PFSK-1 (cell line): ENCODE measurements at regions not wholly inside any gene's neighbourhood (a gene's known extent, or its start where the extent isn't known, plus 50 kb on each side); places are given as distances from the start of the nearest gene placed in this dataset.

Experiments used
- FOXP2 ChIP-seq: optimal IDR thresholded peaks from 2 replicates; pipeline ENCODE3; 2011; ENCODE audit warnings: borderline replicate concordance, control low read depth, inconsistent platforms; ENCODE audit not compliant: insufficient read depth; ENCODE audit errors: extremely low read length, extremely low read depth
- POLR2AphosphoS5 ChIP-seq: IDR thresholded peaks from 2 replicates; pipeline ENCODE4 v1.6.1; 2012; ENCODE audit warnings: low read depth, mild to moderate bottlenecking, control low read depth, low read length, moderate library complexity
- SIN3A ChIP-seq: IDR thresholded peaks from 2 replicates; pipeline ENCODE4 v1.6.1; 2012; ENCODE audit warnings: mild to moderate bottlenecking, low read length, moderate library complexity, borderline replicate concordance; ENCODE audit not compliant: insufficient read depth
- TAF1 ChIP-seq: IDR thresholded peaks from 2 replicates; pipeline ENCODE4 v1.6.1; 2012; ENCODE audit warnings: low read length, control low read depth, borderline replicate concordance; ENCODE audit not compliant: insufficient read depth
- TF ChIP-seq, protein P1 (sequence below), 2 experiments: IDR thresholded peaks; 2 replicates each; pipeline versions ENCODE4 v1.6.1 to v1.8.0; 2011 to 2012; ENCODE audit warnings: low read depth in 2 of 2, low read length in 2 of 2, control low read depth in 1 of 2, inconsistent platforms in 1 of 2, mild to moderate bottlenecking in 1 of 2, moderate library complexity in 1 of 2; ENCODE audit not compliant: insufficient read depth in 1 of 2

- TF ChIP-seq, protein P1, sequence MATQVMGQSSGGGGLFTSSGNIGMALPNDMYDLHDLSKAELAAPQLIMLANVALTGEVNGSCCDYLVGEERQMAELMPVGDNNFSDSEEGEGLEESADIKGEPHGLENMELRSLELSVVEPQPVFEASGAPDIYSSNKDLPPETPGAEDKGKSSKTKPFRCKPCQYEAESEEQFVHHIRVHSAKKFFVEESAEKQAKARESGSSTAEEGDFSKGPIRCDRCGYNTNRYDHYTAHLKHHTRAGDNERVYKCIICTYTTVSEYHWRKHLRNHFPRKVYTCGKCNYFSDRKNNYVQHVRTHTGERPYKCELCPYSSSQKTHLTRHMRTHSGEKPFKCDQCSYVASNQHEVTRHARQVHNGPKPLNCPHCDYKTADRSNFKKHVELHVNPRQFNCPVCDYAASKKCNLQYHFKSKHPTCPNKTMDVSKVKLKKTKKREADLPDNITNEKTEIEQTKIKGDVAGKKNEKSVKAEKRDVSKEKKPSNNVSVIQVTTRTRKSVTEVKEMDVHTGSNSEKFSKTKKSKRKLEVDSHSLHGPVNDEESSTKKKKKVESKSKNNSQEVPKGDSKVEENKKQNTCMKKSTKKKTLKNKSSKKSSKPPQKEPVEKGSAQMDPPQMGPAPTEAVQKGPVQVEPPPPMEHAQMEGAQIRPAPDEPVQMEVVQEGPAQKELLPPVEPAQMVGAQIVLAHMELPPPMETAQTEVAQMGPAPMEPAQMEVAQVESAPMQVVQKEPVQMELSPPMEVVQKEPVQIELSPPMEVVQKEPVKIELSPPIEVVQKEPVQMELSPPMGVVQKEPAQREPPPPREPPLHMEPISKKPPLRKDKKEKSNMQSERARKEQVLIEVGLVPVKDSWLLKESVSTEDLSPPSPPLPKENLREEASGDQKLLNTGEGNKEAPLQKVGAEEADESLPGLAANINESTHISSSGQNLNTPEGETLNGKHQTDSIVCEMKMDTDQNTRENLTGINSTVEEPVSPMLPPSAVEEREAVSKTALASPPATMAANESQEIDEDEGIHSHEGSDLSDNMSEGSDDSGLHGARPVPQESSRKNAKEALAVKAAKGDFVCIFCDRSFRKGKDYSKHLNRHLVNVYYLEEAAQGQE (IDR thresholded peaks at IDR 0.05; ENCODE audit: insufficient read depth in 1 of 2, low read depth in 2 of 2, low read length in 2 of 2) = no peak
- TF ChIP-seq FOXP2 = no peak
- TF ChIP-seq TAF1 = no peak
- TF ChIP-seq SIN3A = no peak
- TF ChIP-seq POLR2AphosphoS5 = no peak
Measured at GRCh38 chr2:183935005-183935404, 663.3 kb upstream of the ZNF804A start.

DNA sequence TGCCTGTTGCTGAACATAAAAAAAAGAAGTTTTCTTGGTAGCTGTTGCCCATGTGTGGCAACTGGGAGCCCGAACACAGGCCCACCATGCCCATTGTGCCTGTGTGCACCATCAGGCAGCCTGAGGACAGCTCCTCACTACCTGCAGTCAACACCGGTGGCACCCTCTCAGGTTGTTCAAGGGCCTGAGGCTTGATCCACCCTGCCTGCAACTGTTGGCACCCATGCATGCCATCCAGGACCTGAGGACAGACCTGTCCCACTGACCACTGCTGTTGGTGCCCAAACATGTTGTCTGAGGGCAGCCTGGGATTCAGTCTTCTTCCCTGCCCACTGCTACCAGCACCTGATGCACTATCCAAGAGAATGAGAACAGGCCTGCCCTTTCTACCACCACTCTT lies 661.1 kb upstream of the ZNF804A start:
- no peak for TF ChIP-seq TAF1
- TF ChIP-seq POLR2AphosphoS5 = no peak
- TF ChIP-seq, protein P1 (IDR thresholded peaks at IDR 0.05; ENCODE audit: insufficient read depth in 1 of 2, low read depth in 2 of 2, low read length in 2 of 2) = no peak
- TF ChIP-seq SIN3A = no peak
- TF ChIP-seq FOXP2 = no peak

DNA sequence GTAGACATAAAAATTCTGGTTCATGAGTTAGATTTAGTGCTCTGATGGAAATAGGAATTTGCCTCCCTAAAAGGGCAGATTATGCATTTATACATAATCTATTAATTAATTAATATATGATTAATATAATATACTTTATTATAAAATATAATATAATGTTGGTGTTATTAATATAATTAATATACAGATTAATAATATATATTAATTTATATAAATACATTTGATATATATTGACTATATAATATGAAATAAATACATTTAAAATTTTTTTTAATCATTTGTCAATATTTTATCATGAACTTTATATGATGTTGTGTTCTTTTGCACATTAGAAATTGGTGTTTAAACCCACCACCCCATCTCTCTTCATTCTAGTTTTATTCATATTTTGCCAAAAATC lies 652.1 kb upstream of the ZNF804A start:
- no peak for TF ChIP-seq SIN3A

DNA sequence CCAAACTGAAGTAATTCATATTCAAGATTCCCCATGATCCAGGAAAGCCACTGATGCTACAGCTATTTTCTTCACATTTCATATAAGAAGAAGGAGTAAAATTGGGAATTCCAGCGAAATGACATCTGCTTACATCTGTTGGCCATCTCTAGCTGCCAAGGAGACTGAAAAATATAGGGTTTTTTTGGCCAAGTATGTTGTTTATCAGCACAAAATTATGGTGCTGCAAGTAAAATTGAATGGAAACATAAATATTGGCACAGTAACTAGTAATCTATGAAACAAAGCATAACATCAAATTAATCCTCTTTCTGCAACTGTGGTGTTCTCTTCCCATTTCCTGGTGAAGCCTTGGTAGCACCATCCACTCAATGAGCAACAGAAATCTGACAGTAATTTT lies 649.5 kb upstream of the ZNF804A start:
- TF ChIP-seq POLR2AphosphoS5 = no peak
- no peak for TF ChIP-seq TAF1
- TF ChIP-seq FOXP2 = no peak
- TF ChIP-seq, protein P1 (IDR thresholded peaks at IDR 0.05; ENCODE audit: insufficient read depth in 1 of 2, low read depth in 2 of 2, low read length in 2 of 2) = no peak
- no peak for TF ChIP-seq SIN3A

GRCh38 chr2:183950673-183951072 lies 647.7 kb upstream of the ZNF804A start:
- no peak for TF ChIP-seq FOXP2

DNA sequence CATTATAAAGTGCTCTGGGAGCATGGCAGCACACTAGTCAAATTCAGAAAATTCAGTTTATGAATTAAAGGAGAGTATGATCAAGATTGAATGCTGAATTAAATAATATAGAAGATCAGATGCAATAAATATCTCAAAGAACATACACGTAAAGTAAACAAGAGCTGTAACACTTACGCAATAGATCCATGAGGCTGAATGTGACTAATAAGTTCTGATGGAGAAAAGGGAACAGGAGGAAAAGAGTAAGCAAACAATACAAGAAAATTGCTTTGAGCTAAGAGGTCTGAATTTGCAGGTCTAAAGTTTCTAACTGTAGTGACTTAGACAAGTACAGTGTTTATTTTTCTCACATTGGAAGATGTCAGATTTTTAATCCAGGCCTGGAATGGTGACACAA lies 646.7 kb upstream of the ZNF804A start:
- TF ChIP-seq SIN3A = no peak
- TF ChIP-seq, protein P1 (IDR thresholded peaks at IDR 0.05; ENCODE audit: insufficient read depth in 1 of 2, low read depth in 2 of 2, low read length in 2 of 2) = no peak
- TF ChIP-seq TAF1 = no peak
- no peak for TF ChIP-seq POLR2AphosphoS5
- TF ChIP-seq FOXP2 = no peak
